LNCaP clone FGC (cell line): ENCODE measurements at regions not wholly inside any gene's neighbourhood (a gene's known extent, or its start where the extent isn't known, plus 50 kb on each side); places are given as distances from the start of the nearest gene placed in this dataset.

ENCODE experiments used
- DNase-seq: peaks from one replicate; pipeline ENCODE4 v3.0.0-alpha.2; 2011; ENCODE audit warnings: low read depth
- H3K4me3 ChIP-seq: 2 replicates; pipeline ENCODE4 v1.5.1; 2011; ENCODE audit warnings: mild to moderate bottlenecking, low read depth, low read length, control low read depth
- TF ChIP-seq, protein P1 (sequence below): IDR thresholded peaks from 2 replicates; pipeline ENCODE4 v1.5.1; 2012; ENCODE audit warnings: mild to moderate bottlenecking; ENCODE audit not compliant: control insufficient read depth, insufficient read depth; ENCODE audit errors: extremely low read depth

DNA sequence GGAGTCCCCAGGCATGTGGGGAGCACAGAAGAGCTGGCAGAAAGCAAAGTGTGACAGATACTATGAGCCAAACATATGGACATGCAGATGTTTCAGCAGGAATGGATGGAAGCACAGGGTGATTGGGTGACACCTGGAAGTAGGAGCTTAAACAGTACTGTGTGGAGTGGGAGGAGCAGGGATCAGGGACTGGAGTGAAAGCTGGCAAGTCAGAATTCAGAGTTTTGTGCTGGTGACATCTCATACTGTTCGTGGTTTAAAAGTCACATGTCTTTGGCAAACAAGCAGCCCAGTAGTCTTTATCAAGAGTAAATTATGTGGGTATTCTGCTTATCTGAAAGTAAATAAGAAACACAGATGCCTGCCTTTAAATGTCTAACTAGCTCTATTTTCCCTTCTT, 408.2 kb downstream of the COG6 start:
- TF ChIP-seq, protein P1, sequence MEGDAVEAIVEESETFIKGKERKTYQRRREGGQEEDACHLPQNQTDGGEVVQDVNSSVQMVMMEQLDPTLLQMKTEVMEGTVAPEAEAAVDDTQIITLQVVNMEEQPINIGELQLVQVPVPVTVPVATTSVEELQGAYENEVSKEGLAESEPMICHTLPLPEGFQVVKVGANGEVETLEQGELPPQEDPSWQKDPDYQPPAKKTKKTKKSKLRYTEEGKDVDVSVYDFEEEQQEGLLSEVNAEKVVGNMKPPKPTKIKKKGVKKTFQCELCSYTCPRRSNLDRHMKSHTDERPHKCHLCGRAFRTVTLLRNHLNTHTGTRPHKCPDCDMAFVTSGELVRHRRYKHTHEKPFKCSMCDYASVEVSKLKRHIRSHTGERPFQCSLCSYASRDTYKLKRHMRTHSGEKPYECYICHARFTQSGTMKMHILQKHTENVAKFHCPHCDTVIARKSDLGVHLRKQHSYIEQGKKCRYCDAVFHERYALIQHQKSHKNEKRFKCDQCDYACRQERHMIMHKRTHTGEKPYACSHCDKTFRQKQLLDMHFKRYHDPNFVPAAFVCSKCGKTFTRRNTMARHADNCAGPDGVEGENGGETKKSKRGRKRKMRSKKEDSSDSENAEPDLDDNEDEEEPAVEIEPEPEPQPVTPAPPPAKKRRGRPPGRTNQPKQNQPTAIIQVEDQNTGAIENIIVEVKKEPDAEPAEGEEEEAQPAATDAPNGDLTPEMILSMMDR = no peak
- no peak for DNase-seq
- no peak overlapping the region for H3K4me3 ChIP-seq

DNA sequence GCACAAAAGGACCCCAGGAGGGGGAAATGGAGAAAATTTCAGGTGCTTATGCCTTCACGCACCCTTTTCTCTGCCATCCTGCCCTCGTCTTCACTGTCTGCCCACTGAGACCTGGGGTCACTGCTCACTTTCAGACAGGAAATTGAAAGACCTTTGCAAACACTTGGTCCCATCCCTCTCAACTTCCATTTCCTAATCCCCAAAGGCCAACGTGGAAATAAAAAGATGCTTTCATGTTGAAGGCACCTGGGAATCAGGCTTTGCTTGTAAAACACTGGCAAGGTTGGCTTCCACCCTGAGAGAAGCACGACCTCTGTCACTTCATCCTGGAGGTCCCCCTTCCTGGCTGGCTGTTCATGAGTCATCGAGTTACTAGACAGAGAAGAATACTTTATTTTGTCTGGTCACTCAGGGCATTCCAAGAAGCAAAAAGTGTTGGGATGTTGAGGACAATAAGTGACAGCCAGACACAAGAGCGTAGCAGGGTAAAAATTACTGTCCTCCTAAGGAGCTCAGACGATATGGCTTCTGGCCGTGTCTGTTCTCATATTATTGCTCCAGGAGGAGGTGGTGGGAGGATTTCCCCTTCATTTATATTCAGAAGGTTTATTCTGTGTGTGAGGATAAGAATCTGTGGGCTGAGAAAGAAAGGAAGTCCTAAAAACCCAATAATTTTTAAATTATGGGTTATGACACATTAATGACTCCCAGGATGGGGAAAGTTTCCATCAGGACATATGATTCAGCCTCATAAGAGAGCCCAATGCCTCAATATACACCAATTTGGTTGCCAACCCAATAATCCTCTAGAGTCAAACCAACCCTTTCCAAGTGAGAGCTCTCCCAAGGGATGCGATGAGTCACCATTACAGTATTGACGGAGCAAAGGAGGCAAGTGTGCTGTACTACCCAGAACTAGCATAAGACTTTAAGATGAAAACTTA, 409.0 kb downstream of the COG6 start:
- TF ChIP-seq, protein P1 = no peak

DNA sequence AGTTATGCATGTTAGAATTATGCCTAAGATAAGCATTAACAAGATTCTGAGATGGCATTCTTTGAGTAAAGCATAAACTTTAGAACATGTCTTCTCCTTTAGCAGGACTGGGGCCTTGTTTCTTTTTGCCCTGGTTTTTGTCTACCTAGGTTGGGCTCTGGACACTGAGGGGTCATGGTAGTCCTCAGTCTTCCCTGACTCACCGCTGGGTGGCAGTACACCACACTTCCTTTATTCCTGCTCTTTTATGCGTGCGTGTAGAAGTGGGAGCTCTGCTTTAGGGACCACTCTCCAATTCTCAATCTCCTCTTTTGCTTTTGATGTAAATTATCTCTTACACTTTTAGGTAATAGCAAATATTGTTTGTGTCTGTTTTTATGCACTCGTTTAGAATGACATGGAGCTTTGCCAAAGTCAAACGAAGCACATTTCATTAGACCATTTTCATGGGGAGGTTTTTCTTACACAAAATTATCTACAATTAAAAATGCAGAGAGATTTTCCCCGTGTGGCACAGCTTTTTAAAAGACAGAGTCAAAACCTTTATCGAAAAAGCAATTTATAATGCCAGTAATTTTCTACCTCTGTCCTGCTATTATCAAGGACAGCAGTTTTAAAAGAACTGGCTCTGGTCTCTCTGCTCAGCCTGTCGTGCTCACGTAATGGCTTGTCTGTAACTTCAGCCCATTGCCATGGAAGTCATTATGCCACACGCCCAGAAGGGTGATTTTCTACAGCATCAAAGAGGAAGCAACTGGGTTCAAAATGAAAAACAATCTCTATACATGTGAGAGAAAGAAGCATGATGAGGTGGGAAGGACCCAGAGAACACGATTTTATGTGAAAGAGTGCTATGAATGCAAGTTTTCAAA, 413.9 kb downstream of the COG6 start:
- TF ChIP-seq, protein P1 = peak; percentile 84
- peak; percentile 21 for DNase-seq
- H3K4me3 ChIP-seq = no peak overlapping the region

More for the DNA sequence above, 409.0 kb downstream of the COG6 start:
- no peak overlapping the region for H3K4me3 ChIP-seq
- no peak for DNase-seq

DNA sequence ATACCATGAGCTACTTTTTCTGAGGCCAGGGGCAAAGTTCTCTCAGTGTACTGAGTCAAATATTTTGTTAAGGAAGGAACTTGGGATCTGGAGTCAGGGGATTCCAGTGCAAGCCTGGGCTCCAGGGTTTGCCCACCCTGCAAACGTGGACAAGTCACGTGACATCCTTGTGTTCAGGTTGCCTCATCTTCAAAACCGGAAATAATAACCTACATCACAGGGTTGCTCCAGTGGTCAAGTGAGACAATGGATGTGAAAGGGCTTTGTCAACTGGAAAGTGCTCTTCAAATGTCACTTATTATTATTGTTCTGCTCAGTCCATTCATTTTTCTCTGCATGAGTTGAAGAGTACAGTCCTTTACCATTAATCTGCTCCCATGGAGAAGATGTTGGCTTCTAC, 414.9 kb downstream of the COG6 start:
- no peak overlapping the region for H3K4me3 ChIP-seq
- no peak for DNase-seq
- TF ChIP-seq, protein P1 = no peak

DNA sequence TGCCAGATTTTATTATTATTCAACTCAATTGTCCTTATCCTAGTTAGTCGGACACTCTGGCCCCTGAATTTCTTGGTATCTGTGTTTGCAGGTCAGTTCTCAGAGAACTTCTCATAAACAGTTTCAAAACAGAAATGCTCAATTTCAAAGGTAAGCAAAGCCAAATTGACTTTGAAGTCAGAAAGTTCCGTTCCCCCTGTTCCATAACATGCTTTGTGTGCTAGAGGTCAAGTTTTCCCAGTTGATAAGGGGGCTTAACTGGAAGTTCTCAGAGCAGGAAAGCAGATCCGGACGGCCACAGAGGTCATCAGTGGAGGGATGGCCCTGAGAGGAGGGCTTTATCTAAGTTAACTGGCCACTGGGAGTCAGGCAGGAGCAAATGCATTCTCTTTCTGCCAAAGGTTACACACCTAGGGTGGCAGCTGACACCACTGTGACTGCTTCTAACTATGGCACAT, 417.2 kb downstream of the COG6 start:
- no peak overlapping the region for H3K4me3 ChIP-seq
- DNase-seq = no peak
- TF ChIP-seq, protein P1 = no peak

DNA sequence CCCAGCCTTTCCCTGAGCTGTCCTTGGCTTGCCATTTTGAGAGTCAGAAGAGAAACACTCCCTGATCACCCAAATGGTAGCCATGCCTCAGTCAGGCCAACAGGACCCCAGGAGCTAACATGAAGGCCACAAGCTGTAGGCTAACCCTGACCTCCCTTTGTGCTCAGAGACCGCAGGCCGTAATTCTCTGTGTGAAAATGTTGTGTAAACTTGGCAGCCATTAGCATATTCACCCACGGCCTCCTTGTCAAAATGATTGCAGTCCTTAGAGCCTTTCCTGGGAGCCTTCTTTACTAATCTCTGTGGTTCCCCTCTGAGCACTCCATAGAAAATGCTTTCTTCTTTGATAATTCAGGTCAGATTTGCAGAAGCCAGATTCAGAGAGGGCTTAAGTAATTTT, 418.9 kb downstream of the COG6 start:
- TF ChIP-seq, protein P1 = no peak
- DNase-seq = no peak
- H3K4me3 ChIP-seq = no peak overlapping the region
